Endothelial cell of umbilical vein (primary cell): ENCODE measurements at regions not wholly inside any gene's neighbourhood (a gene's known extent, or its start where the extent isn't known, plus 50 kb on each side); places are given as distances from the start of the nearest gene placed in this dataset.

Experiments used
- CTCF ChIP-seq, 2 donors: IDR thresholded peaks; 1 replicate in 1 of 2; 2 replicates in 1 of 2; pipeline ENCODE4 v1.5.1; 2011; ENCODE audit warnings: low read length in 2 of 2, mild to moderate bottlenecking in 2 of 2, moderate library complexity in 2 of 2, control low read depth in 1 of 2, inconsistent platforms in 1 of 2, low read depth in 1 of 2; ENCODE audit not compliant: insufficient read depth in 1 of 2; ENCODE audit errors: extremely low read depth in 1 of 2
- EZH2 ChIP-seq: IDR thresholded peaks from 2 replicates; pipeline ENCODE4 v1.6.1; 2012; ENCODE audit warnings: borderline replicate concordance, low read depth, mild to moderate bottlenecking, moderate library complexity, low read length, inconsistent platforms; ENCODE audit not compliant: severe bottlenecking
- JUN ChIP-seq: IDR thresholded peaks from 2 replicates; pipeline ENCODE4 v1.6.1; 2011; ENCODE audit warnings: borderline replicate concordance, low read depth; ENCODE audit not compliant: insufficient read length, insufficient read depth
- POLR2A ChIP-seq: IDR thresholded peaks from 2 replicates; pipeline ENCODE4 v1.6.1; 2012; ENCODE audit warnings: low read depth, mild to moderate bottlenecking, control low read depth, low read length

- TF ChIP-seq POLR2A (no peak), EZH2 (no peak), CTCF (IDR thresholded peaks at IDR 0.05; ENCODE audit: extremely low read depth in 1 of 2, insufficient read depth in 1 of 2, low read depth in 1 of 2, low read length in 2 of 2) (no peak), JUN (no peak)
Measured at GRCh38 chr15:36325206-36325605, 254.2 kb upstream of the CDIN1 start.
